Stimulated activated naive CD8-positive, alpha-beta T cell treated with anti-CD3 and anti-CD28 coated beads, Interleukin-15, amount 100 ng/mL, for 72 hours (primary cell): ENCODE measurements at regions not wholly inside any gene's neighbourhood (a gene's known extent, or its start where the extent isn't known, plus 50 kb on each side); places are given as distances from the start of the nearest gene placed in this dataset.
A peak's percentile ranks its signal among the peaks of the same experiment; 100 is the strongest.

Experiments
- ATAC-seq: fragments of 150-1000 bp; cut with Tn5 transposase; 2 replicates; pipeline ENCODE4 v1.10.0; 2021; ENCODE audit warnings: mild to moderate bottlenecking, moderate library complexity
- DNase-seq, 2 donors: peaks; one replicate each; pipeline ENCODE4 v3.0.0; 2021 to 2022
- H3K27ac Mint-ChIP-seq, 2 donors: one replicate each; pipeline ENCODE4 v1.8.0; 2022; ENCODE audit warnings: mild to moderate bottlenecking in 2 of 2, mixed read lengths in 2 of 2, moderate library complexity in 2 of 2
- H3K27me3 Mint-ChIP-seq: one replicate; pipeline ENCODE4 v1.8.0; 2022; ENCODE audit warnings: mixed read lengths
- H3K4me1 Mint-ChIP-seq: one replicate; pipeline ENCODE4 v1.8.0; 2022; ENCODE audit warnings: mild to moderate bottlenecking, mixed read lengths
- H3K4me3 Mint-ChIP-seq, 2 donors: one replicate each; pipeline ENCODE4 v1.8.0; 2022; ENCODE audit warnings: mild to moderate bottlenecking in 2 of 2, mixed read lengths in 2 of 2, moderate library complexity in 1 of 2
- H3K9me3 Mint-ChIP-seq, 2 donors: one replicate each; pipeline ENCODE4 v1.8.0; 2022; ENCODE audit warnings: mixed read lengths in 2 of 2

DNA sequence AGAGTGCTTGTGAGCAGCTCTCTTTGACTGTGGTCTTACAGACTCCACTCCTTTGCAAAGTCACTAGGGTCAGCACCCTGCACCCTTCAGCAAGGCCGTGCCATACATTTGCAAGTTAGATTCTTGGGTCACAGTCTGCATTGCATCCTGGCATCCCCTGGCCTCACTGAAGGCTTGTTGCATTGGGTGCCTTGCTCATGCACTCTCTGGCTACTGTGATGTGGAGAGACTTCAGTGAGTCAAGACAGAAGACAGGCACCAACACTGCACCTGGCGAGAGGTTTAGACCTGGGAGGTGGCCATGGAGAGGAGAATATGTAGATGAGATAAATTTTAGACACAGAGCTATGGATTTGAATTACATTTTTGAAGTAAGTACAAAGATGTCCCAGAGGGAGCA lies 146.4 kb upstream of the COPS8 start:
- H3K27ac Mint-ChIP-seq = no peak overlapping the region
- ATAC-seq (no peak), DNase-seq (no peak)
- no peak overlapping the region for H3K4me3 Mint-ChIP-seq
- no peaks in the 10 kb centered on the region for H3K9me3 Mint-ChIP-seq
- no peaks in the 10 kb centered on the region for H3K4me1 Mint-ChIP-seq
- H3K27me3 Mint-ChIP-seq = no peaks in the 10 kb centered on the region

DNA sequence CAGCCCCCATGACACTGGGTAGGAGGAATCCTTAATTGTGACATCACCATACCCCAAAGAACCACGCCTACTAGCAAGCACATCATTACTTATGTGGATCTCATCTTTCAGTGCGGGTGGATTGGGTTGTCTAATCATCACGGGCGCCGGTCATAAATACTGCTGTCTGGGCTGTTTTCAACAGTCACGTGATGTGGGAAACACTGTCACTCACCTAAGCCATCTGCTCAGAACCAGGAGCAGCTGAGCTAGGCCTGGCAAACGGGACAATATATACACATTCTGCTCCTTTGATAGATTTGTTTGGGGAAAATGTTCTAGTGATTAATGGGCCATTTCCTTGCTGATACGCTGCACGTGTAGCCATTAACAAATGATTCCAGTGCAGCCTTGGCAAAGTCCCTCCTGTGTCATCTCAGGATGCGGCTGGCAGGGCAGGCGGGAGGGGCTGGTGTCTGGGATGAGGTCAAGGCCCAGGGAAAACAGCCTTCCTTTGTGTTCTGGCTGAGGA lies 145.9 kb upstream of the COPS8 start:
- Mint-ChIP-seq H3K27me3 (no peaks in the 10 kb centered on the region), H3K4me3 (no peak overlapping the region), H3K9me3 (no peaks in the 10 kb centered on the region), H3K27ac (no peak overlapping the region), H3K4me1 (no peaks in the 10 kb centered on the region)
- ATAC-seq = no peak
- no peak for DNase-seq

DNA sequence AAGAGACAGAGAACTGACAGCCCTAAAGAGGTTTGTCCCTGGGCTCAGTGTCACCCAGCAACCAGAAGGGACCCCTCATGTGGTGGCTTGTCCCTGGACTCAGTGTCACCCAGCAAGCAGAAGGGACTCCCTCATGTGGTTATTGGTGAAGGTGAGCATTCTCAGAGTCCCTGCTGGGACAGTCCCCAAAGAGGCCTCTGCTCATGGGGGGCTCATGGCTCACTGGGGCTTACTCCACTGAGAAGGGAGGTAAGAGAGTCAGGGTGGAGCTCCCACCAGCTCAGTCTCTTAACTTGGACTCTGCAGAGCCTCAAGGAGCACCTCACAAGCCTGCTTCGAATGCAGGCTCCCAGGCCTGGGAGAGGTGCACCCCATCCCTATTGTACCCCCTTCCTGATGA lies 145.2 kb upstream of the COPS8 start:
- ATAC-seq (peak; percentile 79), DNase-seq (peak in 1 of 2 donors; percentile 29)
- H3K4me1 Mint-ChIP-seq = no peaks in the 10 kb centered on the region
- no peaks in the 10 kb centered on the region for H3K9me3 Mint-ChIP-seq
- H3K27ac Mint-ChIP-seq = peak overlapping the region in 1 of 2 donors; percentile 71
- H3K4me3 Mint-ChIP-seq = no peak overlapping the region
- H3K27me3 Mint-ChIP-seq = no peaks in the 10 kb centered on the region

- no peak overlapping the region for H3K4me3 Mint-ChIP-seq
- no peak overlapping the region for H3K27ac Mint-ChIP-seq
- no peaks in the 10 kb centered on the region for H3K9me3 Mint-ChIP-seq
- H3K4me1 Mint-ChIP-seq = no peaks in the 10 kb centered on the region
- H3K27me3 Mint-ChIP-seq = no peaks in the 10 kb centered on the region
- no peak for ATAC-seq
- DNase-seq = no peak
These were observed 144.7 kb upstream of the COPS8 start for GRCh38 chr2:236940916-236941520.

- H3K4me1 Mint-ChIP-seq = no peaks in the 10 kb centered on the region
- no peaks in the 10 kb centered on the region for H3K9me3 Mint-ChIP-seq
- H3K27ac Mint-ChIP-seq = no peak overlapping the region
- no peaks in the 10 kb centered on the region for H3K27me3 Mint-ChIP-seq
- ATAC-seq = no peak
- no peak overlapping the region for H3K4me3 Mint-ChIP-seq
- no peak for DNase-seq
These were observed 144.1 kb upstream of the COPS8 start for GRCh38 chr2:236941551-236941950.

DNA sequence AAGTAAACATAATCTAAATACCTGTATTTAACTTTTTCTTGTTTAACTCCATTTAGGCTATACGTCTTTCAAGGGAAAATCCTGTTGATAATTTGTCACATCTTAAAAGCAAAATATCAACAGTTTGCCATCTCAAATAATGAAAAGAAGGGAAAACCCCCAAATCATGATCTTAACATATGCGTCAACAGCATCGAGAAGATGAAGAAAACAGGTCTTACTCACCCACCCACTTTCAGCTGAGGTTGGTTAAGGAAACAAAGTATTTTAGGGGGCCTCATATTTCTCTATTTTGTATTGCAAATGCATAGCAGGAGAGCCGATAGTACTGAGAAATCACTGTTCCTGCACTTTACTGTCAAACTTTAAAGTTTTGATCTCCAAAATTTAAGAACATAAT lies 143.1 kb upstream of the COPS8 start:
- Mint-ChIP-seq H3K27me3 (no peaks in the 10 kb centered on the region), H3K27ac (no peak overlapping the region), H3K9me3 (no peaks in the 10 kb centered on the region), H3K4me1 (no peaks in the 10 kb centered on the region), H3K4me3 (no peak overlapping the region)
- ATAC-seq (peak; percentile 46), DNase-seq (no peak)

GRCh38 chr2:236943068-236943467 lies 142.6 kb upstream of the COPS8 start:
- H3K27ac Mint-ChIP-seq = no peak overlapping the region
- no peaks in the 10 kb centered on the region for H3K9me3 Mint-ChIP-seq
- DNase-seq (no peak), ATAC-seq (no peak)
- H3K4me3 Mint-ChIP-seq = no peak overlapping the region
- no peaks in the 10 kb centered on the region for H3K4me1 Mint-ChIP-seq
- H3K27me3 Mint-ChIP-seq = no peaks in the 10 kb centered on the region

- Mint-ChIP-seq H3K27me3 (no peaks in the 10 kb centered on the region), H3K9me3 (no peaks in the 10 kb centered on the region), H3K4me3 (no peak overlapping the region), H3K27ac (peak overlapping the region in 1 of 2 donors; percentile 7), H3K4me1 (no peaks in the 10 kb centered on the region)
- DNase-seq (no peak), ATAC-seq (no peak)
These were observed 141.7 kb upstream of the COPS8 start for GRCh38 chr2:236943841-236944513.

GRCh38 chr2:236944561-236944960 lies 141.1 kb upstream of the COPS8 start:
- DNase-seq (no peak), ATAC-seq (no peak)
- H3K9me3 Mint-ChIP-seq = no peaks in the 10 kb centered on the region
- H3K4me3 Mint-ChIP-seq = no peak overlapping the region
- no peaks in the 10 kb centered on the region for H3K4me1 Mint-ChIP-seq
- no peaks in the 10 kb centered on the region for H3K27me3 Mint-ChIP-seq
- H3K27ac Mint-ChIP-seq = no peak overlapping the region

GRCh38 chr2:236945431-236946016 lies 140.2 kb upstream of the COPS8 start:
- no peak for ATAC-seq
- Mint-ChIP-seq H3K4me3 (no peak overlapping the region), H3K27ac (no peak overlapping the region), H3K4me1 (no peaks in the 10 kb centered on the region), H3K27me3 (no peaks in the 10 kb centered on the region), H3K9me3 (no peaks in the 10 kb centered on the region)
- DNase-seq = no peak

GRCh38 chr2:236946871-236947270 lies 138.8 kb upstream of the COPS8 start:
- no peak overlapping the region for H3K4me3 Mint-ChIP-seq

GRCh38 chr2:236947294-236947693 lies 138.4 kb upstream of the COPS8 start:
- Mint-ChIP-seq H3K4me1 (no peaks in the 10 kb centered on the region), H3K27ac (no peak overlapping the region), H3K27me3 (no peaks in the 10 kb centered on the region), H3K4me3 (no peak overlapping the region), H3K9me3 (peaks cover 0 to 13% of the 10 kb centered on the region in 2 donors)
- ATAC-seq (no peak), DNase-seq (no peak)

More at GRCh38 chr2:236946871-236947270, 138.8 kb upstream of the COPS8 start:
- no peaks in the 10 kb centered on the region for H3K4me1 Mint-ChIP-seq
- H3K27me3 Mint-ChIP-seq = no peaks in the 10 kb centered on the region
- no peak for ATAC-seq
- H3K9me3 Mint-ChIP-seq = peaks cover 0 to 9% of the 10 kb centered on the region in 2 donors
- no peak overlapping the region for H3K27ac Mint-ChIP-seq
- no peak for DNase-seq

- Mint-ChIP-seq H3K4me3 (no peak overlapping the region), H3K9me3 (peaks cover 0 to 13% of the 10 kb centered on the region in 2 donors), H3K27ac (no peak overlapping the region), H3K4me1 (no peaks in the 10 kb centered on the region), H3K27me3 (no peaks in the 10 kb centered on the region)
- ATAC-seq = no peak
- DNase-seq = no peak
These were observed 137.8 kb upstream of the COPS8 start for GRCh38 chr2:236947896-236948295.

DNA sequence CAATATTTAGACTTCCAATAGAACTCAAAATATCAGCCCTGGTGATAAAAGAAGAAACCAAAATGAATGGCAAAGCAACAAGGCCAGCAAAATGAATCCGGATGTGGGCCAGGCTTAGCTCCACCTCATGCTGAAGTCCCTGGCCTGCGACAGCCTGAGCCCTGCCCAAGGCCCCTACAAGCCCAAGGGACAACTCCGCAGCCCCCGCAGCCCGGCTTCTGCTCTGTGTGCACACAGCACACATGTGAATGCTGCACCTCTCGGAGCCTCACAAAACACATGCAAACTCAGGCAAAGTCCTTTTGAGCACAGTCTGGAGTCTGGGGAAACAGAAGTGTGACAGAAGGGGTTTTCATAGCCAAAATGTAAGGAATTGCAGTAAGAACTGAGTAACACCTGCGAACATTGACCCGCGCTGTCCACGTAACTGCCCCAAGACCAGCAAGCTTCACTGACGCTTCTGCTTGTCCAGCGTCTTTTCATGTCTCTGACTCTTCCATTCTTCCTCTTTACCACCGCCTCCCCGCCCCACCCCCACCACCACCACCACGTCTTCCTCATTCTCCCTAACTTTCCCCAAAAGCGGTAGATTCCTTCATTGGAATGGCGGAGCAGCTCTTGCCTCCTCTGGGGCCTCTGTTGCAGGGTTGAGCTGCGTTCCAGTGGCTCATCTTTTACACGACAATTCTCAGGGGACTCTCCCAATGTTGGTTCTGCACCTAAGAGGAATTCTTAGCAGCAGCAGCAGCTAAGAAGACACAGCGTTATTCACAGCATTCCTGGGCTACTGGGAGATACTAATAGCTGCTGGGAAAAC lies 136.4 kb upstream of the COPS8 start:
- Mint-ChIP-seq H3K9me3 (peaks cover 0 to 13% of the 10 kb centered on the region in 2 donors), H3K27me3 (peaks cover 2% of the 10 kb centered on the region), H3K27ac (no peak overlapping the region), H3K4me3 (no peak overlapping the region), H3K4me1 (no peaks in the 10 kb centered on the region)
- no peak for ATAC-seq
- DNase-seq = no peak

DNA sequence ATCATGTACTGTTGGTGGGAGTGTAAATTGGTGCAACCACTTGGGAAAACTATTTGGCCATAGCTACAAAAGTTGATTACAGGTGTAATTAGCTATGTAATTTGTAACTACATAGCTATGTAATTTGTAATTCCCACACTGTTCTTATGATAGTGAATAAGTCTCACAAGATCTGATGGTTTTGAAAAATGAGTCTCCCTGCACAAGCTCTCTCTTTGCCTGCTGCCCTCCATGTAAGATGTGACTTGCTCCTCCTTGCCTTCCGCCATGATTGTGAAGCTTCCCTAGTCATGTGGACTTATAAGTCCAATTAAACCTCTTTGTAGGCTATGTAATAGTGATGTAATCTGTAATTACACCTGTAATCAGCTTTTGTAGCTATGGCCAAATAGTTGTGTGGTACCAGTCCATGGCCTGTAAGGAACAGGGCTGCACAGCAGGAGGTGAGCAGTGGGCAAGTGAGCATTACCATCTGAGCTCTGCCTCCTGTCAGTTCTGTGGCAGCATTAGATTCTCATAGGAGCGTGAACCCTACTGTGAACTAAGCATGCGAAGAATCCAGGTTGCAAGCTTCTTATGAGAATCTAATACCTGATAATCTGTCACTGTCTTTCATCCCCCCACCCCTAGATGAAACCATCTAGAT lies 133.7 kb upstream of the COPS8 start:
- ATAC-seq = no peak
- Mint-ChIP-seq H3K4me1 (no peaks in the 10 kb centered on the region), H3K27me3 (peaks cover 7% of the 10 kb centered on the region), H3K9me3 (peaks cover 6 to 21% of the 10 kb centered on the region in 2 donors), H3K4me3 (no peak overlapping the region), H3K27ac (no peak overlapping the region)
- DNase-seq = no peak
